GM23338 (cell line): ENCODE measurements at regions not wholly inside any gene's neighbourhood (a gene's known extent, or its start where the extent isn't known, plus 50 kb on each side); places are given as distances from the start of the nearest gene placed in this dataset.

Experiments
- ATAC-seq: fragments of 200-7000 bp; cut with Tn5 transposase; 3 replicates; pipeline ENCODE4 v1.9.1; 2020
- DNase-seq: peaks from one replicate; pipeline ENCODE4 v3.0.0-alpha.2; 2015; ENCODE audit warnings: low spot score
- H2AFZ ChIP-seq: fragments of 200-600 bp; sonication (generic); 2 replicates; pipeline ENCODE4 v1.8.0; 2016; ENCODE audit warnings: antibody characterized with exemption, mild to moderate bottlenecking, moderate library complexity
- H3F3A ChIP-seq: fragments of 200-600 bp; sonication (generic); replicated peaks from 2 replicates; pipeline ENCODE4 v1.8.0; 2017; ENCODE audit warnings: antibody characterized with exemption, mixed run types, low read depth
- H3K27ac ChIP-seq: fragments of 200-600 bp; sonication (generic); 2 replicates; pipeline ENCODE4 v1.6.1; 2016; ENCODE audit warnings: low read depth
- H3K27me3 ChIP-seq: fragments of 200-600 bp; sonication (generic); 2 replicates; pipeline ENCODE4 v1.8.0; 2016; ENCODE audit warnings: mild to moderate bottlenecking, mixed run types, moderate library complexity; ENCODE audit not compliant: insufficient read depth
- H3K36me3 ChIP-seq: fragments of 200-600 bp; sonication (generic); 2 replicates; pipeline ENCODE4 v1.8.0; 2016; ENCODE audit warnings: mild to moderate bottlenecking; ENCODE audit not compliant: insufficient read depth
- H3K4me1 ChIP-seq: fragments of 200-600 bp; sonication (generic); 2 replicates; pipeline ENCODE4 v1.8.0; 2016; ENCODE audit warnings: mild to moderate bottlenecking, moderate library complexity; ENCODE audit not compliant: insufficient read depth
- H3K4me2 ChIP-seq: fragments of 200-600 bp; sonication (generic); 2 replicates; pipeline ENCODE4 v1.7.1; 2017; ENCODE audit warnings: mixed run types
- H3K4me3 ChIP-seq: fragments of 200-600 bp; sonication (generic); 2 replicates; pipeline ENCODE4 v1.6.1; 2016; ENCODE audit warnings: mixed run types
- H3K79me2 ChIP-seq: fragments of 200-600 bp; sonication (generic); replicated peaks from 2 replicates; pipeline ENCODE4 v1.8.0; 2017; ENCODE audit warnings: mild to moderate bottlenecking; ENCODE audit not compliant: insufficient read depth
- H3K9me2 ChIP-seq: fragments of 200-600 bp; sonication (generic); 2 replicates; pipeline ENCODE4 v1.8.0; 2017; ENCODE audit not compliant: insufficient read depth
- H4K20me1 ChIP-seq: fragments of 200-600 bp; sonication (generic); replicated peaks from 2 replicates; pipeline ENCODE4 v1.8.0; 2017; ENCODE audit warnings: mild to moderate bottlenecking; ENCODE audit not compliant: insufficient read depth
- H3K27ac Mint-ChIP-seq: 2 replicates; pipeline ENCODE4 v1.8.0; 2020; ENCODE audit warnings: inconsistent platforms, mild to moderate bottlenecking, moderate library complexity, mixed read lengths
- H3K27me3 Mint-ChIP-seq: 3 replicates; pipeline ENCODE4 v1.8.0; 2022; ENCODE audit warnings: low read depth, mild to moderate bottlenecking, moderate library complexity, mixed read lengths, inconsistent platforms; ENCODE audit not compliant: insufficient read depth, poor library complexity
- H3K36me3 Mint-ChIP-seq: 3 replicates; pipeline ENCODE4 v1.8.0; 2021; ENCODE audit warnings: low read depth, mild to moderate bottlenecking, inconsistent platforms, moderate library complexity, mixed read lengths
- H3K4me1 Mint-ChIP-seq: 3 replicates; pipeline ENCODE4 v1.8.0; 2020; ENCODE audit warnings: mild to moderate bottlenecking, inconsistent platforms, mixed read lengths
- H3K4me3 Mint-ChIP-seq: 3 replicates; pipeline ENCODE4 v1.8.0; 2021; ENCODE audit warnings: moderate library complexity, mild to moderate bottlenecking, inconsistent platforms, mixed read lengths
- H3K9me3 Mint-ChIP-seq: 3 replicates; pipeline ENCODE4 v1.8.0; 2020; ENCODE audit warnings: moderate library complexity, mild to moderate bottlenecking, inconsistent platforms, mixed read lengths
- CREB1 ChIP-seq: fragments of 250-450 bp; sonication (Bioruptor Pico); IDR thresholded peaks from 2 replicates; pipeline ENCODE4 v1.5.0; 2020; ENCODE audit warnings: low read depth, mild to moderate bottlenecking, moderate library complexity
- EZH2 ChIP-seq: fragments of 200-600 bp; sonication (generic); IDR thresholded peaks from one replicate; pipeline ENCODE4 v1.8.0; 2017; ENCODE audit warnings: antibody characterized with exemption, mild to moderate bottlenecking, low read depth; ENCODE audit not compliant: unreplicated experiment
- EZH2phosphoT487 ChIP-seq: fragments of 200-600 bp; sonication (generic); IDR thresholded peaks from one replicate; pipeline ENCODE4 v1.8.1; 2018; ENCODE audit warnings: antibody characterized with exemption; ENCODE audit not compliant: unreplicated experiment
- NANOG ChIP-seq: IDR thresholded peaks from 2 replicates; pipeline ENCODE4 v1.6.1; 2016; ENCODE audit warnings: antibody characterized with exemption, borderline replicate concordance
- POLR2AphosphoS5 ChIP-seq: IDR thresholded peaks from 2 replicates; pipeline ENCODE4 v1.6.1; 2016; ENCODE audit warnings: antibody characterized with exemption, low read depth
- ZNF331 ChIP-seq: fragments of 250-450 bp; sonication (Bioruptor Pico); IDR thresholded peaks from 2 replicates; pipeline ENCODE4 v1.5.0; 2020; ENCODE audit warnings: low read depth, mild to moderate bottlenecking, moderate library complexity
- TF ChIP-seq, protein P1 (sequence below): IDR thresholded peaks from 2 replicates; pipeline ENCODE4 v1.6.1; 2016; ENCODE audit warnings: antibody characterized with exemption
- TF ChIP-seq, protein P2 (sequence below): fragments of 250-450 bp; sonication (Bioruptor Pico); IDR thresholded peaks from 2 replicates; pipeline ENCODE4 v1.5.0; 2020; ENCODE audit warnings: mild to moderate bottlenecking, moderate library complexity

DNA sequence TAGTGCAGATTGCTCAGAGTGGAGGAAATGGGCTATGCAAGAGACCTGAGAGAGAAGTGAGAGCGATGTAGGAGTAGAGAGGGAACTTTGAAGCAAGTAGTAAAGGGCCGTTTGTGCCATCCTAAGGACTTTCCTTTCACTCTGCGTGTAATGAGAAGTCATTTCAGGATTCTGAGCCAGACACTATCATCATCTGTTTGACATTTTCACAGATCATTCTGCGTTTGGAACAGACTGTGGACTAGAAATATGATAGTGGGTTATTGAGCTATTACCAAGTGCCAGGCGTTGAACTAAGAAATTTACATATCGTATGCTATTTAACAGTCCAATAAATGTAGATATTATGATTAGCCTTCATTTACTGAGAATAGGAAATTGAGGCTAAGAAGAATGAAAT, 150.0 kb upstream of the ROBO2 start:
- ATAC-seq (no peak), DNase-seq (no peak)
- Mint-ChIP-seq H3K4me3 (no peak overlapping the region), H3K4me1 (no peaks in the 10 kb centered on the region), H3K27me3 (no peaks in the 10 kb centered on the region), H3K27ac (no peak overlapping the region), H3K36me3 (no peaks in the 10 kb centered on the region), H3K9me3 (no peaks in the 10 kb centered on the region)
- TF ChIP-seq, protein P1, sequence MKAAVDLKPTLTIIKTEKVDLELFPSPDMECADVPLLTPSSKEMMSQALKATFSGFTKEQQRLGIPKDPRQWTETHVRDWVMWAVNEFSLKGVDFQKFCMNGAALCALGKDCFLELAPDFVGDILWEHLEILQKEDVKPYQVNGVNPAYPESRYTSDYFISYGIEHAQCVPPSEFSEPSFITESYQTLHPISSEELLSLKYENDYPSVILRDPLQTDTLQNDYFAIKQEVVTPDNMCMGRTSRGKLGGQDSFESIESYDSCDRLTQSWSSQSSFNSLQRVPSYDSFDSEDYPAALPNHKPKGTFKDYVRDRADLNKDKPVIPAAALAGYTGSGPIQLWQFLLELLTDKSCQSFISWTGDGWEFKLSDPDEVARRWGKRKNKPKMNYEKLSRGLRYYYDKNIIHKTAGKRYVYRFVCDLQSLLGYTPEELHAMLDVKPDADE, result no peak
- TF ChIP-seq ZNF331 (CRISPR knock-in tag) (no peak), EZH2 (no peak), POLR2AphosphoS5 (no peak), EZH2phosphoT487 (no peak), NANOG (no peak), CREB1 (CRISPR knock-in tag) (no peak)
- TF ChIP-seq, protein P2, sequence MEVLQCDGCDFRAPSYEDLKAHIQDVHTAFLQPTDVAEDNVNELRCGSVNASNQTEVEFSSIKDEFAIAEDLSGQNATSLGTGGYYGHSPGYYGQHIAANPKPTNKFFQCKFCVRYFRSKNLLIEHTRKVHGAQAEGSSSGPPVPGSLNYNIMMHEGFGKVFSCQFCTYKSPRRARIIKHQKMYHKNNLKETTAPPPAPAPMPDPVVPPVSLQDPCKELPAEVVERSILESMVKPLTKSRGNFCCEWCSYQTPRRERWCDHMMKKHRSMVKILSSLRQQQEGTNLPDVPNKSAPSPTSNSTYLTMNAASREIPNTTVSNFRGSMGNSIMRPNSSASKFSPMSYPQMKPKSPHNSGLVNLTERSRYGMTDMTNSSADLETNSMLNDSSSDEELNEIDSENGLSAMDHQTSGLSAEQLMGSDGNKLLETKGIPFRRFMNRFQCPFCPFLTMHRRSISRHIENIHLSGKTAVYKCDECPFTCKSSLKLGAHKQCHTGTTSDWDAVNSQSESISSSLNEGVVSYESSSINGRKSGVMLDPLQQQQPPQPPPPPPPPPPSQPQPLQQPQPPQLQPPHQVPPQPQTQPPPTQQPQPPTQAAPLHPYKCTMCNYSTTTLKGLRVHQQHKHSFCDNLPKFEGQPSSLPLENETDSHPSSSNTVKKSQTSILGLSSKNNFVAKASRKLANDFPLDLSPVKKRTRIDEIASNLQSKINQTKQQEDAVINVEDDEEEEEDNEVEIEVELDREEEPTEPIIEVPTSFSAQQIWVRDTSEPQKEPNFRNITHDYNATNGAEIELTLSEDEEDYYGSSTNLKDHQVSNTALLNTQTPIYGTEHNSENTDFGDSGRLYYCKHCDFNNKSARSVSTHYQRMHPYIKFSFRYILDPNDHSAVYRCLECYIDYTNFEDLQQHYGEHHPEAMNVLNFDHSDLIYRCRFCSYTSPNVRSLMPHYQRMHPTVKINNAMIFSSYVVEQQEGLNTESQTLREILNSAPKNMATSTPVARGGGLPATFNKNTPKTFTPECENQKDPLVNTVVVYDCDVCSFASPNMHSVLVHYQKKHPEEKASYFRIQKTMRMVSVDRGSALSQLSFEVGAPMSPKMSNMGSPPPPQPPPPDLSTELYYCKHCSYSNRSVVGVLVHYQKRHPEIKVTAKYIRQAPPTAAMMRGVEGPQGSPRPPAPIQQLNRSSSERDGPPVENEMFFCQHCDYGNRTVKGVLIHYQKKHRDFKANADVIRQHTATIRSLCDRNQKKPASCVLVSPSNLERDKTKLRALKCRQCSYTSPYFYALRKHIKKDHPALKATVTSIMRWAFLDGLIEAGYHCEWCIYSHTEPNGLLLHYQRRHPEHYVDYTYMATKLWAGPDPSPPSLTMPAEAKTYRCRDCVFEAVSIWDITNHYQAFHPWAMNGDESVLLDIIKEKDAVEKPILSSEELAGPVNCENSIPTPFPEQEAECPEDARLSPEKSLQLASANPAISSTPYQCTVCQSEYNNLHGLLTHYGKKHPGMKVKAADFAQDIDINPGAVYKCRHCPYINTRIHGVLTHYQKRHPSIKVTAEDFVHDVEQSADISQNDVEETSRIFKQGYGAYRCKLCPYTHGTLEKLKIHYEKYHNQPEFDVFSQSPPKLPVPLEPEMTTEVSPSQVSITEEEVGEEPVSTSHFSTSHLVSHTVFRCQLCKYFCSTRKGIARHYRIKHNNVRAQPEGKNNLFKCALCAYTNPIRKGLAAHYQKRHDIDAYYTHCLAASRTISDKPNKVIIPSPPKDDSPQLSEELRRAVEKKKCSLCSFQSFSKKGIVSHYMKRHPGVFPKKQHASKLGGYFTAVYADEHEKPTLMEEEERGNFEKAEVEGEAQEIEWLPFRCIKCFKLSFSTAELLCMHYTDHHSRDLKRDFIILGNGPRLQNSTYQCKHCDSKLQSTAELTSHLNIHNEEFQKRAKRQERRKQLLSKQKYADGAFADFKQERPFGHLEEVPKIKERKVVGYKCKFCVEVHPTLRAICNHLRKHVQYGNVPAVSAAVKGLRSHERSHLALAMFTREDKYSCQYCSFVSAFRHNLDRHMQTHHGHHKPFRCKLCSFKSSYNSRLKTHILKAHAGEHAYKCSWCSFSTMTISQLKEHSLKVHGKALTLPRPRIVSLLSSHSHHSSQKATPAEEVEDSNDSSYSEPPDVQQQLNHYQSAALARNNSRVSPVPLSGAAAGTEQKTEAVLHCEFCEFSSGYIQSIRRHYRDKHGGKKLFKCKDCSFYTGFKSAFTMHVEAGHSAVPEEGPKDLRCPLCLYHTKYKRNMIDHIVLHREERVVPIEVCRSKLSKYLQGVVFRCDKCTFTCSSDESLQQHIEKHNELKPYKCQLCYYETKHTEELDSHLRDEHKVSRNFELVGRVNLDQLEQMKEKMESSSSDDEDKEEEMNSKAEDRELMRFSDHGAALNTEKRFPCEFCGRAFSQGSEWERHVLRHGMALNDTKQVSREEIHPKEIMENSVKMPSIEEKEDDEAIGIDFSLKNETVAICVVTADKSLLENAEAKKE (CRISPR knock-in tag), result no peak
- H3K4me2 ChIP-seq, result no peak overlapping the region
- H3K27me3 ChIP-seq, result no peaks in the 10 kb centered on the region
- H4K20me1 ChIP-seq, result no peaks in the 10 kb centered on the region
- H3F3A ChIP-seq, result no peaks in the 10 kb centered on the region
- H3K4me3 ChIP-seq, result no peak overlapping the region
- H2AFZ ChIP-seq, result no peak overlapping the region
- no peaks in the 10 kb centered on the region for H3K4me1 ChIP-seq
- H3K27ac ChIP-seq, result no peak overlapping the region
- H3K9me2 ChIP-seq, result no peaks in the 10 kb centered on the region
- no peaks in the 10 kb centered on the region for H3K36me3 ChIP-seq
- no peaks in the 10 kb centered on the region for H3K79me2 ChIP-seq
